Medulla oblongata (tissue), 1 donor: ENCODE measurements at regions not wholly inside any gene's neighbourhood (a gene's known extent, or its start where the extent isn't known, plus 50 kb on each side); places are given as distances from the start of the nearest gene placed in this dataset.

Experiments
- DNase-seq: peaks from one replicate; pipeline ENCODE4 v3.0.0-alpha.2; 2015; ENCODE audit errors: extremely low spot score

- DNase-seq = no peak
Measured at GRCh38 chr1:67614511-67614934, 70.5 kb upstream of the GADD45A start.

GRCh38 chr1:67615886-67616285 lies 69.1 kb upstream of the GADD45A start:
- DNase-seq = no peak

GRCh38 chr1:67616394-67616985 lies 68.5 kb upstream of the GADD45A start:
- no peak for DNase-seq

GRCh38 chr1:67618285-67619018 lies 66.5 kb upstream of the GADD45A start:
- DNase-seq = peak; percentile 65

GRCh38 chr1:67619080-67619479 lies 65.9 kb upstream of the GADD45A start:
- no peak for DNase-seq

- DNase-seq = no peak
Measured at GRCh38 chr1:67623906-67624305, 61.1 kb upstream of the GADD45A start.

GRCh38 chr1:67624680-67625079 lies 60.3 kb upstream of the GADD45A start:
- no peak for DNase-seq

GRCh38 chr1:67626090-67626860 lies 58.7 kb upstream of the GADD45A start:
- no peak for DNase-seq

GRCh38 chr1:67626861-67627235 lies 58.2 kb upstream of the GADD45A start:
- no peak for DNase-seq

GRCh38 chr1:67627336-67627735 lies 57.7 kb upstream of the GADD45A start:
- DNase-seq = no peak

- DNase-seq = no peak
Measured at GRCh38 chr1:67627906-67628305, 57.1 kb upstream of the GADD45A start.

GRCh38 chr1:67629370-67630075 lies 55.5 kb upstream of the GADD45A start:
- no peak for DNase-seq

GRCh38 chr1:67630438-67631045 lies 54.5 kb upstream of the GADD45A start:
- DNase-seq = no peak

GRCh38 chr1:67632356-67632755 lies 52.6 kb upstream of the GADD45A start:
- no peak for DNase-seq

- no peak for DNase-seq
Measured at GRCh38 chr1:67632811-67633655, 52.0 kb upstream of the GADD45A start.

GRCh38 chr1:67634396-67634935 lies 50.5 kb upstream of the GADD45A start:
- no peak for DNase-seq

GRCh38 chr1:67635055-67635809 lies 49.8 kb upstream of the GADD45A start:
- no peak for DNase-seq
